ENCODE measurements at regions not wholly inside any gene's neighbourhood (a gene's known extent, or its start where the extent isn't known, plus 50 kb on each side); places are given as distances from the start of the nearest gene placed in this dataset.
"Not testable (repeated sequence)": the region's sequence is repeated elsewhere in the genome, so short reads cannot be mapped to it uniquely, and the experiment has no call there.

DNA sequence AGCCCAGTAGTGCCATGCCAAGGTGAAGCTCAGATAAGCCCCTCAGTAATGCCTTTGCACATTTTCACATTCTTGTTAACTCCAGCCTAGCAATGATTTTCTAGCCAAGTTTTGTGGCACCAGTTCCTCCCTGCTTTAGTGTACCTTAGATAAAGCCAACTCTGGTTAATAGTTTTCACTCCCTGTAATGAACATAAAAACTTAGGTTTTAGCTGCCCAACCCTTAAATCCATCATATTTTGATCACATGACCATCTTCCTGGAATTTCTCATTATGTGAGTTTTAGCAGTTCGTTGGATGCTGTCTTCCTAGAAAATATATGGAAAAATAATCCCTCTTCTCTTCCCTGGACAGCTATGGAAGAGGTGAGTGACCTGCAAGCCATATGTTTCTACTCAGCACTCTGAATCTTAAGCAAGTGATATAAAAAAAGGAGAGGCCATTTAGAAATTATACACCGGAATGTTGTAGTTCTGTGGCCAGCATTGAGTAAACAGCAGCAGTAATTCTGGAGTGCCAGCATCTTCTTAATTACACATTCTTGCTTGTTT is 62.2 kb upstream of the P2RY1 start:
- WGBS, 2 donors, result 63 to 75% methylated on average over 2 of the region's 2 CpGs
- Histone ChIP-seq H3K27ac (no peak overlapping the region), H3K4me3 (no peak overlapping the region), H3K9me3 (no peaks in the 10 kb centered on the region), H3K27me3 (no peaks in the 10 kb centered on the region), H3K36me3 (no peaks in the 10 kb centered on the region), H3K4me1 (no peaks in the 10 kb centered on the region)
- intact Hi-C loops (cut with DNase I), result no loop called here
- TF ChIP-seq POLR2A (IDR thresholded peaks at IDR 0.05) (no peak), CTCF (IDR thresholded peaks at IDR 0.05) (no peak)
- no peak for DNase-seq

- intact Hi-C loops (cut with DNase I), result no loop called here
- no peaks in the 10 kb centered on the region for H3K9me3 ChIP-seq
- H3K36me3 ChIP-seq, result no peaks in the 10 kb centered on the region
- no peaks in the 10 kb centered on the region for H3K4me1 ChIP-seq
- no peak overlapping the region for H3K4me3 ChIP-seq
- DNase-seq, result no peak
- TF ChIP-seq POLR2A (IDR thresholded peaks at IDR 0.05) (no peak), CTCF (IDR thresholded peaks at IDR 0.05) (no peak)
- H3K27ac ChIP-seq, result no peak overlapping the region
- no peaks in the 10 kb centered on the region for H3K27me3 ChIP-seq
Observed at GRCh38 chr3:152773633-152774032, 61.3 kb upstream of the P2RY1 start.

DNA sequence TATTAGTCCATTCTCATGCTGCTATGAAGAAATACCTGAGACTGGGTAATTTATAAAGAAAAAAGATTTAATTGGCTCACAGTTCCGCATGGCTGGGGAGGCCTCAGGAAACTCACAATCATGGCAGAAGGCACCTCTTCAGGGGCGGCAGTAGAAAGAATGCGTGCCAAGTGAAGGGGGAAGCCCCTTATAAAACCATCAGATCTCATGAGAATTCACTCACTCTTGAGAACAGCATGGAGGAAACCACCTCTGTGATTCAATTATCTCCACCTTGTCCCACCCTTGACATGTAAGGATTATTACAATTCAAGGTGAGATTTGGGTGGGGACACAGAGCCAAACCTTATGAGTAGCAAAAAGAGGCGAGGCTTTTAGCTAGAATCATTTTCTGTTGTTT is 60.7 kb upstream of the P2RY1 start:
- H3K9me3 ChIP-seq; H3K4me3 ChIP-seq; H3K4me1 ChIP-seq; intact Hi-C loops (cut with DNase I); H3K36me3 ChIP-seq; DNase-seq; H3K27ac ChIP-seq; H3K27me3 ChIP-seq: not testable (repeated sequence)
- WGBS, 2 donors, result 80 to 92% methylated on average over 4 of the region's 4 CpGs

GRCh38 chr3:152778022-152778421 is 56.9 kb upstream of the P2RY1 start:
- Histone ChIP-seq H3K36me3 (no peaks in the 10 kb centered on the region), H3K4me1 (no peaks in the 10 kb centered on the region), H3K27ac (no peak overlapping the region), H3K9me3 (no peaks in the 10 kb centered on the region), H3K4me3 (no peak overlapping the region), H3K27me3 (no peaks in the 10 kb centered on the region)
- no peak for DNase-seq
- WGBS, 2 donors, result 83 to 93% methylated on average over 2 of the region's 2 CpGs
- intact Hi-C loops (cut with DNase I), result no loop called here
- no peak for TF ChIP-seq POLR2A (IDR thresholded peaks at IDR 0.05)
- no peak for TF ChIP-seq CTCF (IDR thresholded peaks at IDR 0.05)

DNA sequence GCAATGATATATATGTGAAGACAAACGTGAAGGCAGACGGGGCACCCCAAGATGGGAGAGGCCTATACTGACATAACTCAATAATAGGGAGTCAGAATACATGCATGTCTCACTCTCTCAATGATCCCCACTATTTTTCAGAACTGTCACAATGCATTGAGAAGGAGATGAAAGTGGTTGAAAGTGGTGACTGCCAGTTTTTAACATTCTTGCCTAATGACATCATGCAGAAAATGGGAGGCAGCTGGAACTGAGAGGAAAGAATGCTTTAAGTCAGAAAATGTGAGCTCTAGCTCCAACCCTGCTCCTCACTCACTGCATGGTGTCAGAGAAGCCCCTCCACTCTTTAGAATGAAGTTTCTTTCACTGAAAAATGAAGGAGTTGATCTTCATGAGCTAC is 55.3 kb upstream of the P2RY1 start:
- Histone ChIP-seq H3K27me3 (no peaks in the 10 kb centered on the region), H3K4me1 (no peaks in the 10 kb centered on the region), H3K36me3 (no peaks in the 10 kb centered on the region), H3K9me3 (no peaks in the 10 kb centered on the region), H3K27ac (no peak overlapping the region), H3K4me3 (no peak overlapping the region)
- no peak for DNase-seq
- intact Hi-C loops (cut with DNase I), result no loop called here
- 49 to 58% methylated on average over 2 of the region's 2 CpGs for WGBS, 2 donors
- TF ChIP-seq CTCF (IDR thresholded peaks at IDR 0.05) (no peak), POLR2A (IDR thresholded peaks at IDR 0.05) (no peak)

GRCh38 chr3:152780553-152780952 is 54.4 kb upstream of the P2RY1 start:
- intact Hi-C loops (cut with DNase I), result no loop called here
- no peak overlapping the region for H3K4me3 ChIP-seq
- no peaks in the 10 kb centered on the region for H3K4me1 ChIP-seq
- WGBS, 2 donors, result 65 to 66% methylated on average over 2 of the region's 2 CpGs
- H3K27ac ChIP-seq, result no peak overlapping the region
- H3K9me3 ChIP-seq, result no peaks in the 10 kb centered on the region
- DNase-seq, result no peak
- no peaks in the 10 kb centered on the region for H3K27me3 ChIP-seq
- no peaks in the 10 kb centered on the region for H3K36me3 ChIP-seq
- TF ChIP-seq POLR2A (IDR thresholded peaks at IDR 0.05), result no peak
- TF ChIP-seq CTCF (IDR thresholded peaks at IDR 0.05), result no peak

Measured in esophagus squamous epithelium (tissue), 5 donors.